GM12875 (cell line): ENCODE measurements at regions not wholly inside any gene's neighbourhood (a gene's known extent, or its start where the extent isn't known, plus 50 kb on each side); places are given as distances from the start of the nearest gene placed in this dataset.

Source experiments
- H3K4me3 ChIP-seq: one replicate; pipeline ENCODE4 v1.5.1; 2011; ENCODE audit warnings: low read depth, low read length, control low read depth
- CTCF ChIP-seq: IDR thresholded peaks from 2 replicates; pipeline ENCODE4 v1.5.1; 2011; ENCODE audit warnings: low read depth, mild to moderate bottlenecking, control low read depth, inconsistent platforms, low read length, moderate library complexity, borderline replicate concordance; ENCODE audit not compliant: insufficient read depth

GRCh38 chr12:58204071-58204470 is 262.7 kb downstream of the ATP23 start:
- H3K4me3 ChIP-seq, result no peak overlapping the region
- no peak for TF ChIP-seq CTCF

- TF ChIP-seq CTCF, result no peak
- H3K4me3 ChIP-seq, result no peak overlapping the region
Measured at GRCh38 chr12:58206876-58207275, 265.5 kb downstream of the ATP23 start.

GRCh38 chr12:58211211-58211610 is 269.8 kb downstream of the ATP23 start:
- TF ChIP-seq CTCF, result no peak
- no peak overlapping the region for H3K4me3 ChIP-seq

GRCh38 chr12:58217130-58217529 is 275.8 kb downstream of the ATP23 start:
- TF ChIP-seq CTCF, result no peak
- no peak overlapping the region for H3K4me3 ChIP-seq

GRCh38 chr12:58224536-58225105 is 283.3 kb downstream of the ATP23 start:
- TF ChIP-seq CTCF, result no peak
- H3K4me3 ChIP-seq, result no peak overlapping the region

GRCh38 chr12:58225203-58225877 is 284.0 kb downstream of the ATP23 start:
- TF ChIP-seq CTCF, result no peak
- H3K4me3 ChIP-seq, result no peak overlapping the region

GRCh38 chr12:58233886-58234285 is 292.5 kb downstream of the ATP23 start:
- no peak overlapping the region for H3K4me3 ChIP-seq
- TF ChIP-seq CTCF, result no peak
